Lung (tissue), 11 donors: ENCODE measurements at regions not wholly inside any gene's neighbourhood (a gene's known extent, or its start where the extent isn't known, plus 50 kb on each side); places are given as distances from the start of the nearest gene placed in this dataset.

Experiments used
- ATAC-seq: fragments of 200-7000 bp; cut with Tn5 transposase; one replicate; pipeline ENCODE4 v1.9.1; 2020; ENCODE audit warnings: moderate number of reproducible peaks; ENCODE audit not compliant: insufficient read depth, low FRiP score
- DNase-seq, 3 donors: peaks; one replicate each; pipeline ENCODE4 v3.0.0-alpha.2; 2013 to 2017
- H3K27ac ChIP-seq, 2 donors: one replicate each; pipeline ENCODE4 v1.5.1; 2013; ENCODE audit warnings: mild to moderate bottlenecking in 2 of 2, moderate library complexity in 2 of 2, control low read depth in 1 of 2, inconsistent platforms in 1 of 2, low read depth in 1 of 2, low read length in 1 of 2
- H3K27me3 ChIP-seq, 3 donors: one replicate each; pipeline ENCODE4 v1.5.1; 2013; ENCODE audit warnings: low read length in 2 of 3; ENCODE audit not compliant: control insufficient read depth in 3 of 3, insufficient read depth in 3 of 3
- H3K36me3 ChIP-seq, 4 donors: one replicate each; pipeline ENCODE4 v1.5.1; 2013; ENCODE audit warnings: low read length in 4 of 4, mild to moderate bottlenecking in 1 of 4, moderate library complexity in 1 of 4; ENCODE audit not compliant: control insufficient read depth in 4 of 4, insufficient read depth in 4 of 4
- H3K4me1 ChIP-seq, 5 donors: one replicate each; pipeline ENCODE4 v1.5.1; 2013; ENCODE audit warnings: low read length in 5 of 5, mild to moderate bottlenecking in 2 of 5, moderate library complexity in 1 of 5; ENCODE audit not compliant: control insufficient read depth in 5 of 5, insufficient read depth in 5 of 5
- H3K4me3 ChIP-seq: one replicate; pipeline ENCODE4 v1.5.1; 2013; ENCODE audit warnings: mild to moderate bottlenecking, control low read depth, moderate library complexity
- H3K9ac ChIP-seq, 2 donors: one replicate each; pipeline ENCODE4 v1.5.1; 2013; ENCODE audit warnings: low read length in 2 of 2, control low read depth in 1 of 2; ENCODE audit not compliant: insufficient read depth in 1 of 2
- H3K9me3 ChIP-seq, 4 donors: one replicate each; pipeline ENCODE4 v1.5.1; 2013; ENCODE audit warnings: low read length in 3 of 4, mild to moderate bottlenecking in 1 of 4, moderate library complexity in 1 of 4; ENCODE audit not compliant: control insufficient read depth in 4 of 4, insufficient read depth in 3 of 4
- CTCF ChIP-seq: IDR thresholded peaks from 2 replicates; pipeline ENCODE4 v1.5.1; 2012; ENCODE audit warnings: mild to moderate bottlenecking; ENCODE audit errors: control extremely low read depth, extremely low read depth
- WGBS, 2 donors: extraction: QIAGEN DNeasy Blood & Tissue Kit; methylation state at CpG; one replicate each; pipeline ENCODE4 v1.1.7; 2013; 5-methylcytosine and 5-hydroxymethylcytosine counted together
- donor health status: control.
- donor health status: control.
- donor health status: Bipolar disorder and iron deficiency.
- donor health status: healthy.
- donor health status: DM: yes; HTN: yes; CAD: no.

DNA sequence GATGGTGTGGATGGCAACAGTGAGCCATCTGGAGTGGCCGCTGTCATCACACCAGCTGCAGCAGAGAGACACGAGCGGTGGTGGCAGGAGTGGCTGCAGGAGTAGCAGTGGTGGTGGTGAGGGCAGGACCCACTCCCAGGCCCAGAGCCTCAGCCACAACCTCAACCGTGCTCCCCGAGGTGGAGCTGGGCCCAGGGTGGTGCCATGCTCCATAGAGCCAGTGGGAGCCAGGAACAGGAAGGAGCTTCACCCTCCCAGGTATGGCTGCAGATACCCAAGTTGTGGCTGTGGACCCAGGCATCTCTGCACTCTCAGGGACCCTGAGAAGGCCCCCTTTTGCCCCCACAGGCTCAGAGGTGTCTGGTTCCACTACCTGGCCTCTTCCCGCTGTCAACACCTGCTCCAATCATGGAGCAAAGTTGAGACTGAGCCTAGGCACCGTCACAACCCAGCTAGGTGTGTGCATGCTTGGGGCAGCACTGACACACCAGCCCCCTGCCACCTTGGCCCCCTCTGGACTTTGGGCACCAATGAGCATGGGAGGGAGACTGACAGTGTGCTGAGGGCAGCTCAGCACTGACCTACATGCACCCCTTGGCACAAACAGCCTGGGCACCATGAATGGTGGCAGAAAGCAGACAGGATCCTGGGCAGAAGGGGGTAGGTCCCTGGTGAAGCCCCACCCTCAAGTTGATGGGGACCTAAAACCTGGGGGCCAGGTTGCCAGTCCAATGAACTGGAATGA is 188.9 kb downstream of the NDUFA10 start:
- TF ChIP-seq CTCF = no peak
- ATAC-seq = no peak
- Histone ChIP-seq H3K27ac (no peak overlapping the region), H3K9me3 (peaks cover 0 to 10% (median 3%) of the 10 kb centered on the region in 4 donors), H3K4me3 (no peak overlapping the region), H3K27me3 (no peaks in the 10 kb centered on the region), H3K4me1 (peaks cover 0 to 8% (median 0%) of the 10 kb centered on the region in 5 donors), H3K9ac (no peak overlapping the region), H3K36me3 (no peaks in the 10 kb centered on the region)
- DNase-seq = no peak
- 95 to 99% methylated on average over 7 of the region's 7 CpGs for WGBS, 2 donors

DNA sequence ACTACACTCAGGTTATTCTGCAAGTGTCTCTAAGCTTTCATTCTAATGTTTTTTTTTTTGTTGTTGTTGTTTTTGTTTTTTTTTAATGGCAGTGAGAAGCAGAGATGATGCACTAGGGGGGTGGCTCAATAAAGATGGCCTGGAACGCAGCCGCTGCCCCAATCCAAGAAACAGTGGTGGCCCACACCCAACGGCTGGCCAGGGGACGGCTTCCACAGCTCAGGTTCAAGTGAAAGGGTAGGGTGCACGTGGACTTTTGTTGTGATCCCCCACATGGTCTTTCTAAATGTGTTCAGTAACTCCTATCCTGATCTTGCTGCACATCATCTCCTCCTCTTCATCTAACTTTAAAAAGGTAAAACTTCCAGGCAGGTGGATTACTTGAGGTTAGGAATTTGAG is 190.1 kb downstream of the NDUFA10 start:
- 92 to 94% methylated on average over 5 of the region's 5 CpGs for WGBS, 2 donors
- no peak for ATAC-seq

GRCh38 chr2:239834143-239834542 is 191.0 kb downstream of the NDUFA10 start:
- H3K36me3 ChIP-seq = no peaks in the 10 kb centered on the region
- H3K4me3 ChIP-seq = no peak overlapping the region
- ATAC-seq = no peak
- DNase-seq = no peak
- no peaks in the 10 kb centered on the region for H3K27me3 ChIP-seq
- no peak for TF ChIP-seq CTCF
- peaks cover 0 to 10% (median 3%) of the 10 kb centered on the region in 4 donors for H3K9me3 ChIP-seq
- no peak overlapping the region for H3K27ac ChIP-seq
- H3K4me1 ChIP-seq = peaks cover 0 to 22% (median 8%) of the 10 kb centered on the region in 5 donors
- WGBS, 2 donors = 91 to 95% methylated on average over 8 of the region's 8 CpGs
- H3K9ac ChIP-seq = no peak overlapping the region

More for the DNA sequence above, 190.1 kb downstream of the NDUFA10 start:
- peaks cover 0 to 10% (median 3%) of the 10 kb centered on the region in 4 donors for H3K9me3 ChIP-seq
- H3K36me3 ChIP-seq = no peaks in the 10 kb centered on the region
- no peaks in the 10 kb centered on the region for H3K27me3 ChIP-seq
- H3K9ac ChIP-seq = no peak overlapping the region
- no peak overlapping the region for H3K4me3 ChIP-seq
- no peak for DNase-seq
- H3K4me1 ChIP-seq = peaks cover 0 to 19% (median 6%) of the 10 kb centered on the region in 5 donors
- TF ChIP-seq CTCF = no peak
- no peak overlapping the region for H3K27ac ChIP-seq
